Activated CD8-positive, alpha-beta memory T cell treated with anti-CD3 and anti-CD28 coated beads for 1 hour (primary cell): ENCODE measurements at regions not wholly inside any gene's neighbourhood (a gene's known extent, or its start where the extent isn't known, plus 50 kb on each side); places are given as distances from the start of the nearest gene placed in this dataset.

Experiments
- DNase-seq, 2 donors: peaks; one replicate each; pipeline ENCODE4 v3.0.0-alpha.2; 2020; ENCODE audit warnings: low read depth in 1 of 2; ENCODE audit errors: extremely low read depth in 1 of 2

- no peak for DNase-seq
Observed at GRCh38 chr21:35336534-35336933, 287.4 kb upstream of the RUNX1 start.

DNA sequence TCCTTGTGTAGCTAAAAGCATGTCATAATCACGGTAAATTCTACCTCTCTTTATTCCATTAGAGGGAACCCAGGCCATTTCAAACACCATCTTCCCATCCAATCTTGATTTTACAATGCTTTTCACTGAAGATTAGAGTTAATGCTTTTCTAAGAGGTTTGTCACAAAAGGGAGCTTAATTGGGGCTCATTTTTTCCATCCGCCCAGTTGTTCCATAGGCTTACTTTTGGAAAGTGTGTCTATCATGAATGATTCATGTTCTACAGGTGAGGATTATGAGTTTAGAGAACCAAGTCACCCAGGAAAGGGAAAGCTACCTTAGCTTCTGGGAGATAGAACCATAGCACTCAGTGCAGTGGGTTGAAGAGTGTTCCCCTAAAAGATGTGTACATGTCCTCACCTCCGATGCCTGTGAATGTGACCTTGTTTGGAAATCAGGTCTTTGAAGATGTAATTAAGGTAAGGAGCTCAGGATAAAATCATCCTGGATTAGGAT is 286.9 kb upstream of the RUNX1 start:
- no peak for DNase-seq

DNA sequence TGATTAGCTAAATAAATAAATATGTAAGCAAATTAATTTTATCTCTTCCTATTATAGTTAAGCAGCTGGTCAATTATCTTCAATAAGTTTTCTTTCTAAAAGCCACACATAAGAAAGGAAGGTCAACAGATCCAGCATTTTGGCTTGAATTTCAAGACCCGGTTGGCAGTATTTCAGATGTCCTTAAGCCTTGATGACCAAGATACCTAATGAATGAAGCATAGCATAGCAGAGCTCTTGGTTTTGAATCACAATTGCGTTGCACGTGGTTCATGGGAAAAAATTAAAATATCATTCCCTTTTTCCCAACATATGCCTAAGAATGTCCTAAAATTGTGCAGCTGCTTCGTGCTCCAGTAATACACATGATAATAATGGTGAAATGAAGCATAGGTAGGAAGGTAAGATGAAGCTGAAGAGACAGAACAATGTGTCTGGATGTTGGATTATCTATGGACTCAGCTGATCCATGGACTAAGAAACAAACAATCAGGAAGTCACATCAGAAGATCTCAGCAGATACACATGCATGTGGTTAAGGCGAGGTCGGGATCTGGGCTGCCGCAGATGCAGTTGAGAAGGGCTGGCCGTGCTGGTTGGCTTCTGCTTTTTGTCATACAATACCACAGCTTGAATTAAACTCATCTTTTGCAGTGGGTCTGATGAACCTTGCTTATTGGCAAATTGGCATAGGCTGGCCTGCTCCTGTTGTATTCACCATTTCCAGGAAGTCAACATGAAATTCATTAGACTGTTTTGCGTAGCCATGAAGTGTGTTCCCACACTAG is 284.9 kb upstream of the RUNX1 start:
- DNase-seq, result no peak

GRCh38 chr21:35332841-35333426 is 283.8 kb upstream of the RUNX1 start:
- DNase-seq, result no peak

GRCh38 chr21:35329940-35330660 is 281.0 kb upstream of the RUNX1 start:
- no peak for DNase-seq

DNA sequence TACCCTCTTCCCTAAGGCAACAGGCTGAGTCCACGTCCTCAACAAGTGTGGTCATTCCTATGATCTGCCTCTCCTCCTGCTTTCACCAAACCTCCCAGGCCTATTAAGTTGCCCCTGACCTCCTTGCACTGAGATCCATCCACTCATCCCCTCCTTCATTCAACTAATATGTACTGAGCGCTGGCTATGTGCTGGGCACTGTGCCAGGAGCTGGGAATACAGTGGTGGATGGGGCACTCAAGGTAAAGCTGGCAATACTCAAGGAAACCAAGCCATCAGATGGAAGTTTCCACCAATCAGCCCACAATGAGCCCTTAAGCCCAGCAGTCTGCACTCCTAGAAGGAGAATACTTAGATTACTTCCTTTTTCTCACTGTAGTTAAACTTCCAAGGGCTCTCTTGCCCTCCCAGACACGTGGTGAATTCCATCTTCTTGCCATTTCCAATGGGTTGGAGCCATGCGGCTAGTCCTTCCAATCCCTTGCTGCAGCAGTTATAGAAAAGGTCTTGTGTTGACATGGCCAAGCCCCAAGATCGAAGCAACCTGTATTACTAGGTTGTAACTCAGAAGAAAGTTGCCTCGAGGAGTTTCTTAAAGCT is 279.9 kb upstream of the RUNX1 start:
- no peak for DNase-seq

DNA sequence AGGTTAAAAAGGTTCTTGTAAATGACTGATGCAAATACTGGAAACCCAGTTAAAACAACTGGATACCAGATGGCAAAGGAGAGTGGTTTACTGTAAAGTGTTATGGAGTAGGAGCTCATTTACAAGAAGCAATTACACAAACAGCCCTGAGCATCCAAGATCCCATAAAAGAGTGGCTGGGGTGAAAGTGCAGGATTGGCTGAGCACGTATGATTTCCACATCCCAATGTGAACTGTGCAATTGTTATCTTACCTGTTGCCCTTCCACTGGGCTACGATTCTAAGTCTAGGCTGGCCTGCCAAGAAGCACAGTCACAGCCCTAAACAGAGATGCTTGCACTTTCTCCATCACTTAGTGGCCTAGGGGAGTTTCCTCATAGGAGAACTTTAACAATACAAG is 277.6 kb upstream of the RUNX1 start:
- no peak for DNase-seq

GRCh38 chr21:35325953-35326352 is 276.9 kb upstream of the RUNX1 start:
- no peak for DNase-seq

GRCh38 chr21:35324372-35325220 is 275.5 kb upstream of the RUNX1 start:
- no peak for DNase-seq

DNA sequence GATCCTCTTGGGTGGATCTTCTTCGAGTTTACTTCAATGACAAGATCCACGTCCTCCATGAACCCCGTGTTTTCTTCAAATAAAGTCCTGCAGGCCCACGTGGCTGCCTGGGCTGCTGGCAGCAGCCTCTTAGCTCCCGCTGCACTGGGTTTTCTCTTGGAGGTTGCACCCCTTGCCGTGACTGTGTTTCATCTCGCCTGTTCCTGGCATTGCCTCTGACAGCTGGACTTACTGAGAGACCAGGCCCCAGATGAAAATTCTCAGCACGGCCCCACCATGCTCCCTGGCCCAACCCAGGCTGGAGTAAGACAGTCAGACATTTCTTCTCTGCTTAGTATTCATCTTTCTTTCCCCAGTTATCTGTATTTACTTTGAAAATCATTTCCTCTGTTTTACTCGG is 274.8 kb upstream of the RUNX1 start:
- DNase-seq, result no peak

- DNase-seq, result no peak
Observed at GRCh38 chr21:35321322-35322200, 272.5 kb upstream of the RUNX1 start.

- DNase-seq, result no peak
Observed at GRCh38 chr21:35319684-35320283, 270.7 kb upstream of the RUNX1 start.

DNA sequence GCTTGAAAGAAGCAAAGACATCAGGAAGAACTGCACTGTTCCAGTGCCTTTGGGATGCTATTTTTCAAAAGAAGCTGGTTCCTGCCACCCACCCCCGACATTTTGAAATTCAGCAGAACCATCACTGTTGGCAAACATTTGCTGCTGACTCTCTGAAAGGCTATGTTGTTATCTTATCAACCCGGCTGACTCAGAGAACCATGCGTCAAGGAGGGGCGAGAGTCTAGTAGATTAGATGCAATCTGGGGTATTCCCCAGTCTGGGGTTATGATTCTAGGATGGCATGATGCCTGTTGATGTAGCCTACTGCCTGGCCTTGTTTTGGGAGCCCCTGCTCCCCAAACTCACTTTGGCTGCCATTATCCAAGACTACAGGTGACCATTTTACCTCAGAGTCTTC is 267.8 kb upstream of the RUNX1 start:
- no peak for DNase-seq

GRCh38 chr21:35316456-35316855 is 267.4 kb upstream of the RUNX1 start:
- DNase-seq, result no peak

DNA sequence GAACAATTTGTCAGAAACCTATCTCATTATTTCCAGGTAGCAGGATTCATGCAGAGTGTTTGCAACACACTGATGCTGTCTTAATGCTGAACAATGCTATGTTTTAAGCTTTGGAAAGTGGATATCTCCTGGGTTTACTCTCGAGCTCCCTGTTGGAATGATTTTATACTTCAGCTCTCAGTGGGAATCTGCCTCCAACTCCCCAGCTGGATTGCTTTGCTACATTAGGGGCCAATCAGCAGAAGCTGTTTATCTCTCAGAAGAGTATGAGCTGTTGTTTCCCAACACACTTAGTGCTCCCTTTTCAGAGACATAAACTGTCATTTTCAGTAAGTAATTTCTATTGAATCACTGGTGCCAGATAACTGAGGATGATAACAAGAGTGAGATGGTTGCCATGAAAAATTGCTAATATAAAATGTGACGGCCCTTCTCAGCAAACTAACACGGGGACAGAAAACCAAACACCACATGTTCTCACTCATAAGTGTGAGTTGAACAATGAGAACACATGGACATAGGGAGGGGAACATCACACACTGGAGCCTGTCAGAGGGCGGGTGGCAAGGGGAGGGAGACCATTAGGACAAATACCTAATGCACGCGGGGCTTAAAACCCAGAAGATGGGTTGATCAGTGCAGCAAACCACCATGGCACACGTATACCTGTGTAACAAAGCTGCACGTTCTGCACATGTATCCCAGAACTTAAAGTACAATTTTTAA is 265.9 kb upstream of the RUNX1 start:
- DNase-seq, result no peak

GRCh38 chr21:35311985-35312384 is 262.9 kb upstream of the RUNX1 start:
- DNase-seq, result no peak

GRCh38 chr21:35309316-35309715 is 260.2 kb upstream of the RUNX1 start:
- no peak for DNase-seq

DNA sequence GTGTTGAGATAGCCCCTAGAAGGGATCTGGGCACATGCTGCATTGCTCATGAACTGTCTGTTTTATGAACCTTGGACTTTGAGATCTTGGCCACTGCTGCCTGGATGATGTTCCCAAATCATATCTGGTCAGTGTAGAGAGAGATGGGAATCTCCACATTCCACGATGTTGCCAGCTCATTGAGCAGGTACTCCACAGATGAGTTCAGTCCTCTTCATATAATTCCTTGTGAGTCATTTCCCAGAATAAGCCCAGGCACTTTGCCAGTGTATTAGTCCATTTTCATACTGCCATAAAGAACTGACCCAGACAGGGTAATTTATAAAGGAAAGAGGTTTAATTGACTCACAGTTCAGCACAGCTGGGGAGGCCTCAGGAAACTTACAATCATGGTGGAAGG is 254.0 kb upstream of the RUNX1 start:
- no peak for DNase-seq

DNA sequence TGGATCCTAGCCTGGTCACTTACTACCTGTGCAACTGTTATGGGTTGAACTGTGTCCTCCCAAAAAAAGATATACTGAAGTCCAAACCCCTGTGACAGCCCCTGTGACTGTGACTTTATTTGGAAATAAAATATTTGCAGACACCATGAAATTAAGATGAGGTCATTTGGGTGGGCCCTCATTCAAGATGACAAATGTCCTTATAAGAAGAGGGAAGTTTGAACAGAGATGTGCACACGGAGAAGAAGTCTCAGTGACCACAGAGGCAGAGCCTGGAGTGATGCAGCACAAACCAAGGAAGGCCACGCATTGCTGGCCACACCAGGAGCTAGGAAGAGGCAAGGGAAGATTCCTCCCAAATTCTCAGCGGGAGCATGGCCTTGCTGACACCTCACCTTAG is 249.7 kb upstream of the RUNX1 start:
- no peak for DNase-seq
